H4 (cell line): ENCODE measurements at regions not wholly inside any gene's neighbourhood (a gene's known extent, or its start where the extent isn't known, plus 50 kb on each side); places are given as distances from the start of the nearest gene placed in this dataset.

Experiments used
- DNase-seq: peaks from one replicate; pipeline ENCODE4 v3.0.0-alpha.2; 2015; ENCODE audit warnings: low spot score

GRCh38 chr9:74443036-74443750, 53.9 kb upstream of the RORB start:
- no peak for DNase-seq

DNA sequence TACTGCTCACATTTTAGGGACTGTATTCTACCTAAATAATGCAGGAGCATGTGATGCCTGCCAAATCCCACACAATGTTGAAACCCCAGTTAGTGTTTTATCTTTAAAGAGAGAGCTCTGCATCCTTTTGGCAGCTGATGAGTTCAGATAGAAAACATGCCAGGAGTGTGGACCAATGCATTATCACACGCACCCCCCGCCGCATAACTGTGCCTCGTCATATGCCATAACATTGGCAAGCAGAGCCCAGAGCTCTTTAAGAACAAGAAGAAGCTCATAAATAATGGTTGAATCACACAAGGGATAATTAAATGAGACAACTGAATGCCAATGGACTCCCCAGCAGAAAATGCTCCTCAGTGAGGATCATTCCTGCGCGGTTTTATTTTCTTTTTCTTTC, 52.8 kb upstream of the RORB start:
- no peak for DNase-seq
